Ishikawa (cell line): ENCODE measurements at regions not wholly inside any gene's neighbourhood (a gene's known extent, or its start where the extent isn't known, plus 50 kb on each side); places are given as distances from the start of the nearest gene placed in this dataset.

ENCODE experiments used
- CREB1 ChIP-seq: IDR thresholded peaks from 2 replicates; pipeline ENCODE4 v1.6.1; 2012; ENCODE audit warnings: low read depth
- EP300 ChIP-seq: IDR thresholded peaks from 2 replicates; pipeline ENCODE4 v1.6.1; 2012; ENCODE audit warnings: borderline replicate concordance
- MAX ChIP-seq: IDR thresholded peaks from 2 replicates; pipeline ENCODE4 v1.6.1; 2012
- NFIC ChIP-seq: IDR thresholded peaks from 2 replicates; pipeline ENCODE4 v1.6.1; 2012
- RAD21 ChIP-seq: IDR thresholded peaks from 2 replicates; pipeline ENCODE4 v1.6.1; 2012; ENCODE audit warnings: low read depth
- TEAD4 ChIP-seq: IDR thresholded peaks from 2 replicates; pipeline ENCODE4 v1.6.1; 2012
- YY1 ChIP-seq: IDR thresholded peaks from 2 replicates; pipeline ENCODE4 v1.6.1; 2012; ENCODE audit warnings: low read depth

- TF ChIP-seq YY1 (no peak), NFIC (no peak), MAX (no peak), RAD21 (0 out of 2 replicates have a peak, but pooled peaks have one; percentile 5), EP300 (no peak), TEAD4 (no peak), CREB1 (no peak)
Observed at GRCh38 chr12:17148706-17149105, 542.7 kb upstream of the LMO3 start.
